Panc1 (cell line): ENCODE measurements at regions not wholly inside any gene's neighbourhood (a gene's known extent, or its start where the extent isn't known, plus 50 kb on each side); places are given as distances from the start of the nearest gene placed in this dataset.

ENCODE experiments used
- ATAC-seq: fragments of 200-7000 bp; cut with Tn5 transposase; 2 replicates; pipeline ENCODE4 v1.9.1; 2020; ENCODE audit warnings: mild to moderate bottlenecking, moderate library complexity
- BruUV-seq: library from RNA; stranded (reverse); fragments of 400-500 nt; replicated peaks from 2 replicates; lab custom pipeline; 2021; lab: Mats Ljungman, UMichigan
- CTCF ChIA-PET: fragments of 300-600 bp; sonication (Branson Sonifier 250); formaldehyde crosslinking; loops from one replicate; lab custom pipeline; 2022; ENCODE audit warnings: antibody characterized with exemption; lab: Charles Lee
- POLR2A ChIA-PET: fragments of 300-600 bp; sonication (Branson Sonifier 250); formaldehyde crosslinking; loops from one replicate; lab custom pipeline; 2022; ENCODE audit warnings: antibody characterized with exemption; lab: Charles Lee
- DNase-seq: peaks from one replicate; pipeline ENCODE4 v3.0.0-alpha.2; 2010; ENCODE audit warnings: low read depth, low spot score
- H3K27ac ChIP-seq: 2 replicates; pipeline ENCODE4 v1.5.1; 2011; ENCODE audit warnings: mild to moderate bottlenecking, low read length, inconsistent platforms
- H3K27me3 ChIP-seq: fragments of 200-500 bp; sonication (Bioruptor generic); 2 replicates; pipeline ENCODE4 v1.6.0; 2014; ENCODE audit warnings: low read length, inconsistent platforms; ENCODE audit not compliant: control insufficient read depth, insufficient read depth
- H3K36me3 ChIP-seq: fragments of 200-500 bp; sonication (Bioruptor generic); 2 replicates; pipeline ENCODE4 v1.5.1; 2014; ENCODE audit warnings: inconsistent platforms, mild to moderate bottlenecking, low read length, moderate library complexity; ENCODE audit not compliant: control insufficient read depth, insufficient read depth
- H3K4me1 ChIP-seq: 2 replicates; pipeline ENCODE4 v1.5.1; 2011; ENCODE audit warnings: inconsistent platforms, mild to moderate bottlenecking, low read length, moderate library complexity; ENCODE audit not compliant: control insufficient read depth, insufficient read depth
- H3K4me3 ChIP-seq, 2 experiments: 2 replicates each; pipeline ENCODE4 v1.5.1; 2011 to 2012; ENCODE audit warnings: low read depth in 2 of 2, low read length in 2 of 2, mild to moderate bottlenecking in 2 of 2, inconsistent platforms in 1 of 2, moderate library complexity in 1 of 2
- H3K9me3 ChIP-seq: fragments of 200-500 bp; sonication (Bioruptor generic); 2 replicates; pipeline ENCODE4 v1.5.1; 2014; ENCODE audit warnings: low read depth, mild to moderate bottlenecking, inconsistent platforms, low read length, moderate library complexity; ENCODE audit not compliant: control insufficient read depth, insufficient read depth
- CTCF ChIP-seq: fragments of 450-650 bp; IDR thresholded peaks from 2 replicates; pipeline ENCODE4 v1.5.1; 2017; ENCODE audit warnings: mild to moderate bottlenecking
- POLR2AphosphoS5 ChIP-seq: IDR thresholded peaks from 2 replicates; pipeline ENCODE4 v1.6.1; 2012; ENCODE audit warnings: mild to moderate bottlenecking, low read depth, low read length, moderate library complexity
- REST ChIP-seq, 2 experiments: IDR thresholded peaks; 2 replicates each; pipeline ENCODE4 v1.6.1; 2011 to 2012; ENCODE audit warnings: low read depth in 2 of 2, control low read depth in 1 of 2, low read length in 1 of 2, mild to moderate bottlenecking in 1 of 2, moderate library complexity in 1 of 2; ENCODE audit not compliant: insufficient read depth in 1 of 2
- SIN3A ChIP-seq: IDR thresholded peaks from 2 replicates; pipeline ENCODE4 v1.6.1; 2012; ENCODE audit warnings: low read depth, mild to moderate bottlenecking, low read length, moderate library complexity, borderline replicate concordance; ENCODE audit not compliant: insufficient read depth
- TCF7L2 ChIP-seq: IDR thresholded peaks from 2 replicates; pipeline ENCODE4 v1.6.1; 2011; ENCODE audit warnings: mild to moderate bottlenecking, low read depth, low read length, inconsistent platforms
- in situ Hi-C: cut with HindIII; loops from 2 replicates; pipeline ENCODE4 v1.10.0; 2016; ENCODE audit warnings: low sequenced_read_pairs, low pct_unique_long_range_greater_than_20kb
- intact Hi-C: fragments of 100-400 bp; cut with micrococcal nuclease; formaldehyde crosslinking; loops from one replicate; pipeline ENCODE4 v1.10.0; 2022; ENCODE audit not compliant: unreplicated experiment

- ChIA-PET CTCF (no interaction called here), POLR2A (no interaction called here)
- ATAC-seq (no peak), DNase-seq (no peak)
- no peaks in the 10 kb centered on the region for H3K4me1 ChIP-seq
- H3K9me3 ChIP-seq = no peaks in the 10 kb centered on the region
- no peak overlapping the region for H3K4me3 ChIP-seq
- BruUV-seq = no TSS peak
- H3K27me3 ChIP-seq = peaks cover 3% of the 10 kb centered on the region; the same call in 1 of the 2 replicates
- in situ Hi-C loops (no loop called here), intact Hi-C loops (no loop called here)
- no peak for TF ChIP-seq CTCF
- no peak for TF ChIP-seq REST (IDR thresholded peaks at IDR 0.05; ENCODE audit: insufficient read depth in 1 of 2, low read depth in 2 of 2, low read length in 1 of 2)
- TF ChIP-seq POLR2AphosphoS5 = no peak
- no peak for TF ChIP-seq SIN3A
- H3K27ac ChIP-seq = no peak overlapping the region
- H3K36me3 ChIP-seq = no peaks in the 10 kb centered on the region
Observed at GRCh38 chr11:32510039-32510438, 73.6 kb upstream of the EIF3M start.

GRCh38 chr11:32508780-32509179 lies 73.4 kb upstream of the WT1 start:
- Histone ChIP-seq H3K4me1 (no peaks in the 10 kb centered on the region), H3K36me3 (no peaks in the 10 kb centered on the region), H3K4me3 (no peak overlapping the region), H3K27ac (no peak overlapping the region), H3K27me3 (peaks cover 3% of the 10 kb centered on the region; the same call in 1 of the 2 replicates), H3K9me3 (no peaks in the 10 kb centered on the region)
- DNase-seq (no peak), ATAC-seq (no peak)
- BruUV-seq = no TSS peak
- in situ Hi-C loops = no loop called here
- intact Hi-C loops = no loop called here
- POLR2A ChIA-PET = interaction anchor here (0.7 kb wide), 1 partner anchor 50 kb away, joined by 7 read pairs; no protein-coding TSS in a partner anchor
- TF ChIP-seq POLR2AphosphoS5 (no peak), REST (IDR thresholded peaks at IDR 0.05; ENCODE audit: insufficient read depth in 1 of 2, low read depth in 2 of 2, low read length in 1 of 2) (no peak), TCF7L2 (no peak)
- CTCF ChIA-PET = no interaction called here
